HEK293 (cell line): ENCODE measurements at regions not wholly inside any gene's neighbourhood (a gene's known extent, or its start where the extent isn't known, plus 50 kb on each side); places are given as distances from the start of the nearest gene placed in this dataset.

Experiments
- CTCF ChIA-PET: fragments of 350-600 bp; formaldehyde crosslinking; extraction: SDS; loops from one replicate; lab custom pipeline; 2021; ENCODE audit warnings: antibody characterized with exemption; lab: Yijun Ruan, JAX
- POLR2A ChIA-PET: fragments of 300-600 bp; formaldehyde crosslinking; extraction: SDS; loops from one replicate; lab custom pipeline; 2020; ENCODE audit warnings: antibody characterized with exemption, inconsistent platforms; lab: Yijun Ruan, JAX
- H3K27ac ChIP-seq: fragments of 200-500 bp; sonication (Bioruptor generic); 2 replicates; pipeline ENCODE4 v1.5.1; 2014; ENCODE audit warnings: low read depth, low read length, control low read depth, inconsistent platforms; ENCODE audit errors: extremely low read depth
- H3K36me3 ChIP-seq, 2 experiments: fragments of 200-500 bp in 1 of 2; sonication (Bioruptor generic) in 1 of 2; 1 replicate in 1 of 2; 2 replicates in 1 of 2; pipeline ENCODE4 v1.5.1; 2014 to 2017; ENCODE audit warnings: inconsistent platforms in 2 of 2, low read length in 2 of 2; ENCODE audit not compliant: control insufficient read depth in 2 of 2, insufficient read depth in 1 of 2
- H3K4me1 ChIP-seq: fragments of 200-500 bp; sonication (Bioruptor generic); 2 replicates; pipeline ENCODE4 v1.5.1; 2014; ENCODE audit warnings: mild to moderate bottlenecking, low read length, inconsistent platforms; ENCODE audit not compliant: control insufficient read depth, insufficient read depth
- H3K4me3 ChIP-seq: 2 replicates; pipeline ENCODE4 v1.5.1; 2011; ENCODE audit warnings: low read depth, mild to moderate bottlenecking, control low read depth, low read length, moderate library complexity
- H3K9me3 ChIP-seq: fragments of 200-500 bp; sonication (Bioruptor generic); 2 replicates; pipeline ENCODE4 v1.5.1; 2014; ENCODE audit warnings: low read depth, low read length, inconsistent platforms; ENCODE audit not compliant: control insufficient read depth, insufficient read depth
- GLI4 ChIP-seq: fragments of 450-650 bp; formaldehyde crosslinking; IDR thresholded peaks from 2 replicates; pipeline ENCODE4 v1.5.1; 2016; ENCODE audit warnings: missing biosample characterization, missing genetic modification characterization
- MEIS1 ChIP-seq: sonication (generic); formaldehyde crosslinking; IDR thresholded peaks from 2 replicates; pipeline ENCODE4 v1.8.1; 2022; ENCODE audit warnings: missing genetic modification reagents, mild to moderate bottlenecking, borderline replicate concordance
- MYNN ChIP-seq: fragments of 450-650 bp; formaldehyde crosslinking; IDR thresholded peaks from 2 replicates; pipeline ENCODE4 v1.5.1; 2016; ENCODE audit warnings: missing biosample characterization, missing genetic modification characterization, borderline replicate concordance
- RBAK ChIP-seq: fragments of 450-650 bp; formaldehyde crosslinking; IDR thresholded peaks from 2 replicates; pipeline ENCODE4 v1.5.1; 2016; ENCODE audit warnings: missing biosample characterization, missing genetic modification characterization
- REPIN1 ChIP-seq: fragments of 450-650 bp; formaldehyde crosslinking; IDR thresholded peaks from 2 replicates; pipeline ENCODE4 v1.5.1; 2017; ENCODE audit warnings: missing biosample characterization, missing genetic modification characterization, low read depth
- SCRT2 ChIP-seq: fragments of 450-650 bp; formaldehyde crosslinking; IDR thresholded peaks from 2 replicates; pipeline ENCODE4 v1.5.1; 2016; ENCODE audit warnings: missing biosample characterization, missing genetic modification characterization
- SP2 ChIP-seq: fragments of 450-650 bp; formaldehyde crosslinking; IDR thresholded peaks from 2 replicates; pipeline ENCODE4 v1.5.1; 2016; ENCODE audit warnings: missing biosample characterization, missing genetic modification characterization
- TCF7L2 ChIP-seq: IDR thresholded peaks from 2 replicates; pipeline ENCODE4 v1.6.1; 2011; ENCODE audit warnings: low read depth, mild to moderate bottlenecking, inconsistent platforms, low read length, moderate library complexity, borderline replicate concordance
- WT1 ChIP-seq: fragments of 450-650 bp; formaldehyde crosslinking; IDR thresholded peaks from 2 replicates; pipeline ENCODE4 v1.5.1; 2016; ENCODE audit warnings: missing biosample characterization, missing genetic modification characterization
- ZFP41 ChIP-seq: fragments of 450-650 bp; formaldehyde crosslinking; IDR thresholded peaks from 2 replicates; pipeline ENCODE4 v1.5.1; 2016; ENCODE audit warnings: missing biosample characterization, missing genetic modification characterization, borderline replicate concordance
- ZNF121 ChIP-seq: fragments of 450-650 bp; formaldehyde crosslinking; IDR thresholded peaks from 2 replicates; pipeline ENCODE4 v1.5.1; 2016; ENCODE audit warnings: missing biosample characterization, missing genetic modification characterization
- ZNF248 ChIP-seq: fragments of 450-650 bp; formaldehyde crosslinking; IDR thresholded peaks from 2 replicates; pipeline ENCODE4 v1.5.1; 2017; ENCODE audit warnings: missing biosample characterization, missing genetic modification characterization
- ZNF629 ChIP-seq: fragments of 450-650 bp; formaldehyde crosslinking; IDR thresholded peaks from 2 replicates; pipeline ENCODE4 v1.5.1; 2017; ENCODE audit warnings: missing biosample characterization, missing genetic modification characterization
- ZNF670 ChIP-seq: fragments of 450-650 bp; formaldehyde crosslinking; IDR thresholded peaks from 2 replicates; pipeline ENCODE4 v1.5.1; 2016; ENCODE audit warnings: missing biosample characterization, missing genetic modification characterization, low read depth
- ZNF785 ChIP-seq: fragments of 450-650 bp; formaldehyde crosslinking; IDR thresholded peaks from 2 replicates; pipeline ENCODE4 v1.5.1; 2016; ENCODE audit warnings: missing biosample characterization, missing genetic modification characterization
- ZSCAN23 ChIP-seq: fragments of 450-650 bp; formaldehyde crosslinking; IDR thresholded peaks from 2 replicates; pipeline ENCODE4 v1.5.1; 2016; ENCODE audit warnings: missing biosample characterization, missing genetic modification characterization
- TF ChIP-seq, protein P1 (sequence below): fragments of 450-650 bp; formaldehyde crosslinking; IDR thresholded peaks from 2 replicates; pipeline ENCODE4 v1.5.1; 2016; ENCODE audit warnings: missing biosample characterization, missing genetic modification characterization, low read depth
- TF ChIP-seq, protein P2 (sequence below): fragments of 450-650 bp; formaldehyde crosslinking; IDR thresholded peaks from 2 replicates; pipeline ENCODE4 v1.5.1; 2016; ENCODE audit warnings: missing biosample characterization, missing genetic modification characterization, borderline replicate concordance
- TF ChIP-seq, protein P3 (sequence below): fragments of 450-650 bp; formaldehyde crosslinking; conservative IDR thresholded peaks from 2 replicates; pipeline ENCODE4 v1.5.1; 2016; ENCODE audit warnings: low read depth, missing biosample characterization, missing genetic modification characterization
- TF ChIP-seq, protein P4 (sequence below): fragments of 450-650 bp; formaldehyde crosslinking; IDR thresholded peaks from 2 replicates; pipeline ENCODE4 v1.5.1; 2016; ENCODE audit warnings: missing biosample characterization, missing genetic modification characterization
- TF ChIP-seq, protein P5 (sequence below): fragments of 450-650 bp; formaldehyde crosslinking; IDR thresholded peaks from 2 replicates; pipeline ENCODE4 v1.5.1; 2017; ENCODE audit warnings: missing biosample characterization, missing genetic modification characterization

- TF ChIP-seq, protein P1, sequence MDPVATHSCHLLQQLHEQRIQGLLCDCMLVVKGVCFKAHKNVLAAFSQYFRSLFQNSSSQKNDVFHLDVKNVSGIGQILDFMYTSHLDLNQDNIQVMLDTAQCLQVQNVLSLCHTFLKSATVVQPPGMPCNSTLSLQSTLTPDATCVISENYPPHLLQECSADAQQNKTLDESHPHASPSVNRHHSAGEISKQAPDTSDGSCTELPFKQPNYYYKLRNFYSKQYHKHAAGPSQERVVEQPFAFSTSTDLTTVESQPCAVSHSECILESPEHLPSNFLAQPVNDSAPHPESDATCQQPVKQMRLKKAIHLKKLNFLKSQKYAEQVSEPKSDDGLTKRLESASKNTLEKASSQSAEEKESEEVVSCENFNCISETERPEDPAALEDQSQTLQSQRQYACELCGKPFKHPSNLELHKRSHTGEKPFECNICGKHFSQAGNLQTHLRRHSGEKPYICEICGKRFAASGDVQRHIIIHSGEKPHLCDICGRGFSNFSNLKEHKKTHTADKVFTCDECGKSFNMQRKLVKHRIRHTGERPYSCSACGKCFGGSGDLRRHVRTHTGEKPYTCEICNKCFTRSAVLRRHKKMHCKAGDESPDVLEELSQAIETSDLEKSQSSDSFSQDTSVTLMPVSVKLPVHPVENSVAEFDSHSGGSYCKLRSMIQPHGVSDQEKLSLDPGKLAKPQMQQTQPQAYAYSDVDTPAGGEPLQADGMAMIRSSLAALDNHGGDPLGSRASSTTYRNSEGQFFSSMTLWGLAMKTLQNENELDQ (tag by site-specific recombination) = no peak
These were observed 568.0 kb upstream of the MDFIC2 start (continued) for GRCh38 chr3:70880421-70880820.

DNA sequence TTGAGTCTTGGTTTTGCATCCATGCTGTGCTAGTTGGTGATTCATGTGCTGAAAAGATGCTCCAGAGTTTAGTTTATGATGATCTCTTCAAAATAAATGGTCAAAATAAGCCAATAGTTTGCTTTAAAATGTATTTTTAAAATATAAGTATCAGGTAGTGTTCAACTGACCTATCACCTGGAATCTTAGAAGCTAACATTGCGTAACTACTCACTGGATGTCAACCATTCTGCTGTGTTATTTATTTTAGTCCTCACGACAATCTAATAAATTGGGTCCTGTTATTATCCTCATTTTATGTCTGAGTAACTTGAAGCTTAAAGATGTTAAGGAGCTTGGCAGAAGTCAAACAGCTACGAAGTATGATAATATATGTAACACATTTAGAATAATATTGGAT is 563.7 kb upstream of the MDFIC2 start:
- H3K36me3 ChIP-seq = no peaks in the 10 kb centered on the region
- no peak overlapping the region for H3K27ac ChIP-seq
- CTCF ChIA-PET = interaction anchor here (0.6 kb wide), 1 partner anchor 86 kb away, joined by 3 read pairs; no protein-coding TSS in a partner anchor
- H3K9me3 ChIP-seq = no peaks in the 10 kb centered on the region; the same call in 1 of the 2 replicates
- POLR2A ChIA-PET = no interaction called here
- no peak overlapping the region for H3K4me3 ChIP-seq
- TF ChIP-seq MEIS1 (CRISPR knock-in tag) = no peak
- no peak for TF ChIP-seq TCF7L2
- no peak for TF ChIP-seq MYNN (tag by site-specific recombination)
- no peak for TF ChIP-seq RBAK
- no peak for TF ChIP-seq ZNF670 (tag by site-specific recombination)
- no peak for TF ChIP-seq ZNF121 (tag by site-specific recombination)
- no peak for TF ChIP-seq REPIN1 (tag by site-specific recombination)
- TF ChIP-seq ZNF785 (tag by site-specific recombination) = no peak
- H3K4me1 ChIP-seq = no peaks in the 10 kb centered on the region

DNA sequence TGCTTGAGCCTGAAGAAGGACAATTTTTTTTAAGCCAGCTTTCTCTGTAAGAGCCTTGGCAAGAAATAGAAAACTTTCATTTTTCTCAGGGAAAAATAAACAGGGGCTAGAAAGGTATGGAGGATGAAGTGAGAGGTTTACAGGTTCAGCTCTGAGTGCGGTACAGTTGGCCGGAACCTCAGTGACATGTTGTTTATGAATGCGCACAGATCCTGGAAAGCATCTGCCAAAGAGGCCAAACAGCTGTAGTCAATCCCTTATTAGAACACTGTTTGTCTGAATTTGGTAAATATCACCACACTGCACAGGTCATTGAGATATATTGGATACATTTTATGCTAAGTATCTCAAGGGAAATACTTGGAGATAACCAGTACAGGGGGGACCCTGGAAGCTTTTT is 561.8 kb upstream of the MDFIC2 start:
- POLR2A ChIA-PET = no interaction called here
- H3K4me3 ChIP-seq = no peak overlapping the region
- H3K36me3 ChIP-seq = no peaks in the 10 kb centered on the region
- CTCF ChIA-PET = interaction anchor here (0.6 kb wide), 1 partner anchor 18 kb away, joined by 3 read pairs; no protein-coding TSS in a partner anchor
- H3K4me1 ChIP-seq = no peaks in the 10 kb centered on the region
- no peak overlapping the region for H3K27ac ChIP-seq
- H3K9me3 ChIP-seq = no peaks in the 10 kb centered on the region; the same call in 1 of the 2 replicates
- TF ChIP-seq ZNF629 (tag by site-specific recombination) (no peak), SP2 (tag by site-specific recombination) (no peak), GLI4 (tag by site-specific recombination) (no peak), TCF7L2 (no peak), WT1 (tag by site-specific recombination) (no peak), ZNF248 (no peak), ZSCAN23 (tag by site-specific recombination) (no peak), SCRT2 (tag by site-specific recombination) (no peak), ZFP41 (no peak)
- TF ChIP-seq, protein P2, sequence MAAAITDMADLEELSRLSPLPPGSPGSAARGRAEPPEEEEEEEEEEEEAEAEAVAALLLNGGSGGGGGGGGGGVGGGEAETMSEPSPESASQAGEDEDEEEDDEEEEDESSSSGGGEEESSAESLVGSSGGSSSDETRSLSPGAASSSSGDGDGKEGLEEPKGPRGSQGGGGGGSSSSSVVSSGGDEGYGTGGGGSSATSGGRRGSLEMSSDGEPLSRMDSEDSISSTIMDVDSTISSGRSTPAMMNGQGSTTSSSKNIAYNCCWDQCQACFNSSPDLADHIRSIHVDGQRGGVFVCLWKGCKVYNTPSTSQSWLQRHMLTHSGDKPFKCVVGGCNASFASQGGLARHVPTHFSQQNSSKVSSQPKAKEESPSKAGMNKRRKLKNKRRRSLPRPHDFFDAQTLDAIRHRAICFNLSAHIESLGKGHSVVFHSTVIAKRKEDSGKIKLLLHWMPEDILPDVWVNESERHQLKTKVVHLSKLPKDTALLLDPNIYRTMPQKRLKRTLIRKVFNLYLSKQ (tag by site-specific recombination) = no peak
- TF ChIP-seq, protein P3, sequence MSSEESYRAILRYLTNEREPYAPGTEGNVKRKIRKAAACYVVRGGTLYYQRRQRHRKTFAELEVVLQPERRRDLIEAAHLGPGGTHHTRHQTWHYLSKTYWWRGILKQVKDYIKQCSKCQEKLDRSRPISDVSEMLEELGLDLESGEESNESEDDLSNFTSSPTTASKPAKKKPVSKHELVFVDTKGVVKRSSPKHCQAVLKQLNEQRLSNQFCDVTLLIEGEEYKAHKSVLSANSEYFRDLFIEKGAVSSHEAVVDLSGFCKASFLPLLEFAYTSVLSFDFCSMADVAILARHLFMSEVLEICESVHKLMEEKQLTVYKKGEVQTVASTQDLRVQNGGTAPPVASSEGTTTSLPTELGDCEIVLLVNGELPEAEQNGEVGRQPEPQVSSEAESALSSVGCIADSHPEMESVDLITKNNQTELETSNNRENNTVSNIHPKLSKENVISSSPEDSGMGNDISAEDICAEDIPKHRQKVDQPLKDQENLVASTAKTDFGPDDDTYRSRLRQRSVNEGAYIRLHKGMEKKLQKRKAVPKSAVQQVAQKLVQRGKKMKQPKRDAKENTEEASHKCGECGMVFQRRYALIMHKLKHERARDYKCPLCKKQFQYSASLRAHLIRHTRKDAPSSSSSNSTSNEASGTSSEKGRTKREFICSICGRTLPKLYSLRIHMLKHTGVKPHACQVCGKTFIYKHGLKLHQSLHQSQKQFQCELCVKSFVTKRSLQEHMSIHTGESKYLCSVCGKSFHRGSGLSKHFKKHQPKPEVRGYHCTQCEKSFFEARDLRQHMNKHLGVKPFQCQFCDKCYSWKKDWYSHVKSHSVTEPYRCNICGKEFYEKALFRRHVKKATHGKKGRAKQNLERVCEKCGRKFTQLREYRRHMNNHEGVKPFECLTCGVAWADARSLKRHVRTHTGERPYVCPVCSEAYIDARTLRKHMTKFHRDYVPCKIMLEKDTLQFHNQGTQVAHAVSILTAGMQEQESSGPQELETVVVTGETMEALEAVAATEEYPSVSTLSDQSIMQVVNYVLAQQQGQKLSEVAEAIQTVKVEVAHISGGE = no peak
- TF ChIP-seq, protein P4, sequence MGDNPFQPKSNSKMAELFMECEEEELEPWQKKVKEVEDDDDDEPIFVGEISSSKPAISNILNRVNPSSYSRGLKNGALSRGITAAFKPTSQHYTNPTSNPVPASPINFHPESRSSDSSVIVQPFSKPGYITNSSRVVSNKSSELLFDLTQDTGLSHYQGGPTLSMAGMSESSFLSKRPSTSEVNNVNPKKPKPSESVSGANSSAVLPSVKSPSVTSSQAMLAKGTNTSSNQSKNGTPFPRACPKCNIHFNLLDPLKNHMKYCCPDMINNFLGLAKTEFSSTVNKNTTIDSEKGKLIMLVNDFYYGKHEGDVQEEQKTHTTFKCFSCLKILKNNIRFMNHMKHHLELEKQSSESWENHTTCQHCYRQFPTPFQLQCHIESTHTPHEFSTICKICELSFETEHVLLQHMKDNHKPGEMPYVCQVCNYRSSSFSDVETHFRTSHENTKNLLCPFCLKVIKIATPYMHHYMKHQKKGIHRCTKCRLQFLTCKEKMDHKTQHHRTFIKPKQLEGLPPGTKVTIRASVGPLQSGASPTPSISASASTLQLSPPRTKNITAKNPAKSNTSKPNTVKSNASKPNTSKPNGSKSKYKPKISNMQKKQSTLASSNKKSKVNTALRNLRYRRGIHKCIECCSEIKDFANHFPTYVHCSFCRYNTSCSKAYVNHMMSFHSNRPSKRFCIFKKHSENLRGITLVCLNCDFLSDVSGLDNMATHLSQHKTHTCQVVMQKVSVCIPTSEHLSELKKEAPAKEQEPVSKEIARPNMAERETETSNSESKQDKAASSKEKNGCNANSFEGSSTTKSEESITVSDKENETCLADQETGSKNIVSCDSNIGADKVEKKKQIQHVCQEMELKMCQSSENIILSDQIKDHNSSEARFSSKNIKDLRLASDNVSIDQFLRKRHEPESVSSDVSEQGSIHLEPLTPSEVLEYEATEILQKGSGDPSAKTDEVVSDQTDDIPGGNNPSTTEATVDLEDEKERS (tag by site-specific recombination) = no peak
- TF ChIP-seq, protein P5, sequence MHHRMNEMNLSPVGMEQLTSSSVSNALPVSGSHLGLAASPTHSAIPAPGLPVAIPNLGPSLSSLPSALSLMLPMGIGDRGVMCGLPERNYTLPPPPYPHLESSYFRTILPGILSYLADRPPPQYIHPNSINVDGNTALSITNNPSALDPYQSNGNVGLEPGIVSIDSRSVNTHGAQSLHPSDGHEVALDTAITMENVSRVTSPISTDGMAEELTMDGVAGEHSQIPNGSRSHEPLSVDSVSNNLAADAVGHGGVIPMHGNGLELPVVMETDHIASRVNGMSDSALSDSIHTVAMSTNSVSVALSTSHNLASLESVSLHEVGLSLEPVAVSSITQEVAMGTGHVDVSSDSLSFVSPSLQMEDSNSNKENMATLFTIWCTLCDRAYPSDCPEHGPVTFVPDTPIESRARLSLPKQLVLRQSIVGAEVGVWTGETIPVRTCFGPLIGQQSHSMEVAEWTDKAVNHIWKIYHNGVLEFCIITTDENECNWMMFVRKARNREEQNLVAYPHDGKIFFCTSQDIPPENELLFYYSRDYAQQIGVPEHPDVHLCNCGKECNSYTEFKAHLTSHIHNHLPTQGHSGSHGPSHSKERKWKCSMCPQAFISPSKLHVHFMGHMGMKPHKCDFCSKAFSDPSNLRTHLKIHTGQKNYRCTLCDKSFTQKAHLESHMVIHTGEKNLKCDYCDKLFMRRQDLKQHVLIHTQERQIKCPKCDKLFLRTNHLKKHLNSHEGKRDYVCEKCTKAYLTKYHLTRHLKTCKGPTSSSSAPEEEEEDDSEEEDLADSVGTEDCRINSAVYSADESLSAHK (tag by site-specific recombination) = no peak
